ENCODE measurements at regions not wholly inside any gene's neighbourhood (a gene's known extent, or its start where the extent isn't known, plus 50 kb on each side); places are given as distances from the start of the nearest gene placed in this dataset.
"Not testable (repeated sequence)": the region's sequence is repeated elsewhere in the genome, so short reads cannot be mapped to it uniquely, and the experiment has no call there.

DNA sequence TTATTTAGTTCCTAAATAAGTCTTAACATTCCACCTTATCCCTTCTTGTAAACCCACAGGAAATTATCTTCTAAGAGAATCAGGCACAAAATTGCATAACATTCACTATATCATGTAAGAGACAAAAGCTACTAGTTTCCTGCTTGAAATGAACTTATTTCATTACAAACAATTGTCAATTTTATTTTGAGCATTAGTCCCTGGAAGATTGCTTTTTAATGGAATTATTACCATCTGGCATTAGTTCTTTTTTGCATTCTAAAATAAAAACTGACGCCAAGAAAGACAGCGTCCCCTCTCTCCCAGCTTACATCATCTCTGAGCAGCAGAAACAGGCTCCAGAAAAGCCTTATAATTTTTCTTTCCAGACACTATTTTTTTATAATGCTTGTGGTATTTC lies 121.8 kb downstream of the NOC3L start:
- DNase-seq (no peak), ATAC-seq (no peak), FAIRE-seq (no peak)
- TF ChIP-seq, protein P1, sequence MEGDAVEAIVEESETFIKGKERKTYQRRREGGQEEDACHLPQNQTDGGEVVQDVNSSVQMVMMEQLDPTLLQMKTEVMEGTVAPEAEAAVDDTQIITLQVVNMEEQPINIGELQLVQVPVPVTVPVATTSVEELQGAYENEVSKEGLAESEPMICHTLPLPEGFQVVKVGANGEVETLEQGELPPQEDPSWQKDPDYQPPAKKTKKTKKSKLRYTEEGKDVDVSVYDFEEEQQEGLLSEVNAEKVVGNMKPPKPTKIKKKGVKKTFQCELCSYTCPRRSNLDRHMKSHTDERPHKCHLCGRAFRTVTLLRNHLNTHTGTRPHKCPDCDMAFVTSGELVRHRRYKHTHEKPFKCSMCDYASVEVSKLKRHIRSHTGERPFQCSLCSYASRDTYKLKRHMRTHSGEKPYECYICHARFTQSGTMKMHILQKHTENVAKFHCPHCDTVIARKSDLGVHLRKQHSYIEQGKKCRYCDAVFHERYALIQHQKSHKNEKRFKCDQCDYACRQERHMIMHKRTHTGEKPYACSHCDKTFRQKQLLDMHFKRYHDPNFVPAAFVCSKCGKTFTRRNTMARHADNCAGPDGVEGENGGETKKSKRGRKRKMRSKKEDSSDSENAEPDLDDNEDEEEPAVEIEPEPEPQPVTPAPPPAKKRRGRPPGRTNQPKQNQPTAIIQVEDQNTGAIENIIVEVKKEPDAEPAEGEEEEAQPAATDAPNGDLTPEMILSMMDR (IDR thresholded peaks at IDR 0.05): no peak
- H3K4me1 ChIP-seq: peaks cover 0 to 3% (median 0%) of the 10 kb centered on the region in 3 donors
- no peak overlapping the region for H3K27ac ChIP-seq
- intact Hi-C loops (cut with DNase I): no loop called here
- no peaks in the 10 kb centered on the region for H3K27me3 ChIP-seq
- H3K4me3 ChIP-seq: no peak overlapping the region
- H3K36me3 ChIP-seq: peaks cover 0 to 1% (median 0%) of the 10 kb centered on the region in 3 donors
- WGBS, 2 donors: 81 to 87% methylated on average over 2 of the region's 2 CpGs
- H3K9me3 ChIP-seq: no peaks in the 10 kb centered on the region

DNA sequence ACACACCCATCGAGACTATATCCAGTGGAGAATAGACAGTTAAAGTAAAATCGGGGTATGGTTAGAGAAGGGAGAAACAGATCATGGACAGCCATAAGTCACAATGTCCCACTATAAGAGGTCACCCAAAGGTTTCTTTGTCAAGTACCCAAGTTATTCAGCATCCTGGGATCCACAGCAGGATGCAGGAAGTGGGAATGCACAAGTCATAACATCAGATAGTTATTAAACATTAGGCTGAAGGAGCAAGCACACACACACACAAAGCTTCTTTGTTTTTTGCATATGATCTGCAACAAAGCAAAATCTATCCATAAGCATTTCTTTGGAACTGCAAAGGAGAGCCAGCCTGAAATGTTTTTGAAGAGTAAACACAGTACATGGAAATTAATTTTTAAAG lies 111.6 kb downstream of the NOC3L start:
- no peak overlapping the region for H3K27ac ChIP-seq
- ATAC-seq (no peak), DNase-seq (no peak), FAIRE-seq (no peak)
- H3K4me3 ChIP-seq: no peak overlapping the region
- intact Hi-C loops (cut with DNase I): no loop called here
- TF ChIP-seq, protein P1 (IDR thresholded peaks at IDR 0.05): no peak
- H3K36me3 ChIP-seq: no peaks in the 10 kb centered on the region
- WGBS, 2 donors: 92 to 94% methylated on average over 2 of the region's 2 CpGs
- H3K9me3 ChIP-seq: no peaks in the 10 kb centered on the region
- no peaks in the 10 kb centered on the region for H3K27me3 ChIP-seq
- no peaks in the 10 kb centered on the region for H3K4me1 ChIP-seq

DNA sequence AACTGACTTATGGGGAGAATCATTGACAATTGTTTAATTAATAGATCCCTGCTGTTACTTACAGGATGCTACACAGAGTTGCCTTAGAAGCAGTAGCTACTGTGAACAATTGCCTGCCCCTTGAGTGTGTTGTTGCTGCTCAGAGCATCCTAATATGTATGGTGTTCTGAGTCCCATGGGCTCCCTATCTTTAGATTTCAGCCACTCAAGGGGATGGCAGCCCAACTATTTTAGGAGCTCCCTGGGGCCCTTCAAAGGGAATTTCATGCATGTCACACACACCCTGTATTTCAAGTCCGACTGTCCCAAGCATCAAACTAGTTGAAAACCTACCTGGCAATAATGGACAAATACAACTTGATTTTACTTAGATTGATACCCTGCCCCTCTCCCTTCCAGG lies 111.2 kb downstream of the NOC3L start:
- FAIRE-seq (no peak), DNase-seq (no peak), ATAC-seq (no peak)
- TF ChIP-seq, protein P1 (IDR thresholded peaks at IDR 0.05): no peak
- H3K9me3 ChIP-seq: no peaks in the 10 kb centered on the region
- intact Hi-C loops (cut with DNase I): no loop called here
- no peak overlapping the region for H3K27ac ChIP-seq
- WGBS, 2 donors: 86 to 89% methylated on average over 1 of the region's 1 CpG
- no peaks in the 10 kb centered on the region for H3K36me3 ChIP-seq
- no peaks in the 10 kb centered on the region for H3K4me1 ChIP-seq
- H3K4me3 ChIP-seq: no peak overlapping the region
- no peaks in the 10 kb centered on the region for H3K27me3 ChIP-seq

DNA sequence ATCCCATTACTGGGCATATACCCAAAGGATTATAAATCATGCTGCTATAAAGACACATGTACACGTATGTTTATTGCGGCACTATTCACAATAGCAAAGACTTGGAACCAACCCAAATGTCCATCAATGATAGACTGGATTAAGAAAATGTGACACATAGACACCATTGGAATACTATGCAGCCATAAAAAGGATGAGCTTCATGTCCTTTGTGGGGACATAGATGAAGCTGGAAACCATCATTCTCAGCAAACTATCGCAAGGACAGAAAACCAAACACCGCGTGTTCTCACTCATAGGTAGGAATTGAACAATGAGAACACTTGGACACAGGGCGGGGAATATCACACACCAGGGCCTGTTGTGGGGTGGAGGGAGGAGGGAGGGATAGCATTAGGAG lies 105.3 kb downstream of the NOC3L start:
- H3K36me3 ChIP-seq; intact Hi-C loops (cut with DNase I); H3K4me3 ChIP-seq; DNase-seq; H3K9me3 ChIP-seq; ATAC-seq; FAIRE-seq; H3K27ac ChIP-seq; H3K27me3 ChIP-seq; H3K4me1 ChIP-seq: not testable (repeated sequence)
- WGBS, 2 donors: 95 to 98% methylated on average over 4 of the region's 6 CpGs

DNA sequence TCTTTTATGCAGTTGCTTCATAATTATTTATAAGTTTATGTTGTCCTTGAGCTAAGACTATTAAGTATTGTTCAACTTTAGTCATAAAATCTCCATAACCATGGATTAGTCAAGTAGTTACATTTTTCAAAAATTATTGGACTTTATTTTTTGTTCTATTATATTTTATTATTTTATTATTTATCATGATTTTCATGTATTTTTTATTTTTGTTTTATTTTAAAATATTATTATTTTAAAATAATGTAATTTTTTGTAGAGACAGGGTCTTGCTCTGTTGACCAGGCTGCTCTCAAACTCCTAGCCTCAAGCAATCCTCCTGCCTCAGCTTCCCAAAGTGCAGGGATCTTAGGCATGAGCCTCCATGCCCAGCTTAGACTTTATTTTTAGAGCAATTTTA lies 102.3 kb downstream of the NOC3L start:
- Histone ChIP-seq H3K4me3 (no peak overlapping the region), H3K4me1 (peaks cover 0 to 4% (median 0%) of the 10 kb centered on the region in 3 donors), H3K9me3 (no peaks in the 10 kb centered on the region), H3K27ac (no peak overlapping the region), H3K27me3 (no peaks in the 10 kb centered on the region), H3K36me3 (no peaks in the 10 kb centered on the region)
- TF ChIP-seq, protein P1 (IDR thresholded peaks at IDR 0.05): no peak
- ATAC-seq (no peak), FAIRE-seq (peak; percentile 86), DNase-seq (no peak)
- intact Hi-C loops (cut with DNase I): no loop called here

DNA sequence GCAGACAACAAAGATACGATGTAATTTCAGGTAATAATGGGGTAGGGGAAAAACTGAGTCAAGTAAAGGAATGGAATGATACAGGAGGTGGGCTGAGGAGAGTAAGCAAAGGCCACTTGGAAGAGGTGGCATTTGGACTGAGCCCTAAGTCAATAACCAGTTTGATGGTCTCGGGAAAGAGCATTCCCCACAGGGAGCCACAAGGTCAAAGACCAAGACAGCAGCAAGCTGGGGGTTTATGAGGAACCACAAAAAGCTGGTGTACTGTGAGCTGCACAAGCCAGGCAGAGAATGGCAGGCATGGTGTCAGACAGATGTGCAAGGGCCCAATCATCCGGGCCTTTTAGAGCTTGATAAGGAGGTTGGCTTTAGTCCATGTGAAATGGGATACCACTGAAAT lies 98.7 kb downstream of the NOC3L start:
- intact Hi-C loops (cut with DNase I): no loop called here
- TF ChIP-seq, protein P1 (IDR thresholded peaks at IDR 0.05): no peak
- Histone ChIP-seq H3K4me1 (peaks cover 0 to 15% (median 9%) of the 10 kb centered on the region in 3 donors), H3K9me3 (no peaks in the 10 kb centered on the region), H3K27ac (no peak overlapping the region), H3K36me3 (no peaks in the 10 kb centered on the region), H3K27me3 (no peaks in the 10 kb centered on the region), H3K4me3 (no peak overlapping the region)
- no peak for ATAC-seq
- 41 to 42% methylated on average over 3 of the region's 3 CpGs for WGBS, 2 donors
- DNase-seq: no peak
- FAIRE-seq: no peak
